Osteocyte (in vitro differentiated cells): ENCODE measurements at regions not wholly inside any gene's neighbourhood (a gene's known extent, or its start where the extent isn't known, plus 50 kb on each side); places are given as distances from the start of the nearest gene placed in this dataset.

Source experiments
- DNase-seq: peaks from one replicate; pipeline ENCODE4 v3.0.0; 2021; ENCODE audit warnings: mixed read lengths; ENCODE audit not compliant: unreplicated experiment; ENCODE audit errors: extremely low spot score
- H3K27ac Mint-ChIP-seq: one replicate; pipeline ENCODE4 v1.8.0; 2021; ENCODE audit warnings: mild to moderate bottlenecking, mixed read lengths; ENCODE audit not compliant: unreplicated experiment
- H3K27me3 Mint-ChIP-seq: one replicate; pipeline ENCODE4 v1.8.0; 2021; ENCODE audit warnings: mixed read lengths; ENCODE audit not compliant: unreplicated experiment
- H3K36me3 Mint-ChIP-seq: one replicate; pipeline ENCODE4 v1.8.0; 2021; ENCODE audit warnings: mixed read lengths; ENCODE audit not compliant: unreplicated experiment
- H3K4me1 Mint-ChIP-seq: one replicate; pipeline ENCODE4 v1.8.0; 2021; ENCODE audit warnings: mixed read lengths; ENCODE audit not compliant: unreplicated experiment
- H3K4me3 Mint-ChIP-seq: one replicate; pipeline ENCODE4 v1.8.0; 2021; ENCODE audit warnings: mild to moderate bottlenecking, moderate library complexity, mixed read lengths; ENCODE audit not compliant: unreplicated experiment
- H3K9me3 Mint-ChIP-seq: one replicate; pipeline ENCODE4 v1.8.0; 2021; ENCODE audit warnings: mixed read lengths; ENCODE audit not compliant: unreplicated experiment
- CTCF ChIP-seq: fragments of 200-600 bp; sonication (generic); IDR thresholded peaks from 2 replicates; pipeline ENCODE4 v1.5.0; 2021; ENCODE audit warnings: antibody characterized with exemption, mild to moderate bottlenecking, moderate library complexity

- Mint-ChIP-seq H3K4me3 (no peak overlapping the region), H3K36me3 (no peaks in the 10 kb centered on the region), H3K9me3 (peaks cover 9% of the 10 kb centered on the region), H3K27ac (no peak overlapping the region), H3K27me3 (no peaks in the 10 kb centered on the region), H3K4me1 (no peaks in the 10 kb centered on the region)
- DNase-seq, result no peak
- TF ChIP-seq CTCF, result no peak
Observed at GRCh38 chrX:9134366-9134765, 100.4 kb upstream of the FAM9B start.

- no peak overlapping the region for H3K4me3 Mint-ChIP-seq
- no peaks in the 10 kb centered on the region for H3K27me3 Mint-ChIP-seq
- no peak for DNase-seq
- H3K4me1 Mint-ChIP-seq, result no peaks in the 10 kb centered on the region
- no peak for TF ChIP-seq CTCF
- H3K36me3 Mint-ChIP-seq, result no peaks in the 10 kb centered on the region
- H3K27ac Mint-ChIP-seq, result no peak overlapping the region
- H3K9me3 Mint-ChIP-seq, result peaks cover 17% of the 10 kb centered on the region
Observed at GRCh38 chrX:9135901-9136510, 102.1 kb upstream of the FAM9B start.

- H3K9me3 Mint-ChIP-seq, result peaks cover 17% of the 10 kb centered on the region
- no peaks in the 10 kb centered on the region for H3K36me3 Mint-ChIP-seq
- no peak overlapping the region for H3K27ac Mint-ChIP-seq
- no peak overlapping the region for H3K4me3 Mint-ChIP-seq
- H3K4me1 Mint-ChIP-seq, result no peaks in the 10 kb centered on the region
- TF ChIP-seq CTCF, result no peak
- no peak for DNase-seq
- H3K27me3 Mint-ChIP-seq, result no peaks in the 10 kb centered on the region
Observed at GRCh38 chrX:9137152-9137551, 103.2 kb upstream of the FAM9B start.

- no peak for DNase-seq
- TF ChIP-seq CTCF, result no peak
- Mint-ChIP-seq H3K9me3 (peaks cover 20% of the 10 kb centered on the region), H3K27ac (no peak overlapping the region), H3K4me1 (peaks cover 14% of the 10 kb centered on the region), H3K36me3 (no peaks in the 10 kb centered on the region), H3K4me3 (no peak overlapping the region), H3K27me3 (no peaks in the 10 kb centered on the region)
Observed at GRCh38 chrX:9141496-9141895, 107.6 kb upstream of the FAM9B start.

GRCh38 chrX:9144701-9145241, 110.8 kb upstream of the FAM9B start:
- H3K4me1 Mint-ChIP-seq, result peaks cover 43% of the 10 kb centered on the region
- no peak for DNase-seq
- TF ChIP-seq CTCF, result no peak
- H3K27me3 Mint-ChIP-seq, result no peaks in the 10 kb centered on the region
- H3K27ac Mint-ChIP-seq, result peak overlapping the region; percentile 33
- no peaks in the 10 kb centered on the region for H3K36me3 Mint-ChIP-seq
- peak overlapping the region; percentile 36 for H3K4me3 Mint-ChIP-seq
- H3K9me3 Mint-ChIP-seq, result peaks cover 18% of the 10 kb centered on the region
